ENCODE measurements at regions not wholly inside any gene's neighbourhood (a gene's known extent, or its start where the extent isn't known, plus 50 kb on each side); places are given as distances from the start of the nearest gene placed in this dataset.
"Not testable (repeated sequence)": the region's sequence is repeated elsewhere in the genome, so short reads cannot be mapped to it uniquely, and the experiment has no call there.

- TF ChIP-seq CREB3 (tag; conservative IDR thresholded peaks at IDR 0.05; ENCODE audit: low read depth) (no peak), SIRT6 (IDR thresholded peaks at IDR 0.05; ENCODE audit: low read depth, low read length) (no peak)
These were observed 64.5 kb upstream of the PLPPR5 start (continued) for GRCh38 chr1:99069146-99069545.

GRCh38 chr1:99078529-99078928, 73.9 kb upstream of the PLPPR5 start:
- H3K79me2 ChIP-seq (ENCODE audit: control insufficient read depth, insufficient read depth, low read length); H2AFZ ChIP-seq (ENCODE audit: low read depth, low read length); CTCF ChIA-PET (ENCODE audit: low intra/inter-chr PET ratio); BruUV-seq (replicated peaks); H3K4me2 ChIP-seq (ENCODE audit: insufficient read depth, low read length); H4K20me1 ChIP-seq (replicated peaks; ENCODE audit: control insufficient read depth, insufficient read depth, low read length); POLR2A ChIA-PET; H3K4me1 ChIP-seq (replicated peaks in 1 of 2; ENCODE audit: control insufficient read depth in 2 of 2, insufficient read depth in 2 of 2, low read length in 2 of 2); H3K9me3 ChIP-seq (replicated peaks; ENCODE audit: control insufficient read depth, insufficient read depth, low read depth, low read length); H3K9ac ChIP-seq (ENCODE audit: insufficient read depth in 1 of 2, low read depth in 2 of 2, low read length in 2 of 2); ATAC-seq; in situ Hi-C loops (cut with MboI); H3K9me1 ChIP-seq (ENCODE audit: control insufficient read depth, insufficient read depth, low read length); H3K36me3 ChIP-seq (ENCODE audit: control insufficient read depth, insufficient read depth, low read length); DNase-seq (ENCODE audit: extremely low read depth in 1 of 4, low spot score in 3 of 4); FAIRE-seq; intact Hi-C loops (cut with micrococcal nuclease); H3K4me3 ChIP-seq; H3K27me3 ChIP-seq (ENCODE audit: control insufficient read depth in 2 of 2, insufficient read depth in 2 of 2, low read length in 2 of 2); H3K27ac ChIP-seq (ENCODE audit: extremely low read depth, low read depth, low read length): not testable (repeated sequence)
- WGBS (ENCODE audit: insufficient coverage, low coverage, missing lambda C conversion rate) = 3% methylated on average over 24 of the region's 31 CpGs

GRCh38 chr1:99082366-99082765, 77.7 kb upstream of the PLPPR5 start:
- no peak for DNase-seq (ENCODE audit: extremely low read depth in 1 of 4, low spot score in 3 of 4)
- in situ Hi-C loops (cut with MboI) (no loop called here), intact Hi-C loops (cut with micrococcal nuclease) (no loop called here)
- Histone ChIP-seq H3K9me1 (ENCODE audit: control insufficient read depth, insufficient read depth, low read length) (no peaks in the 10 kb centered on the region), H4K20me1 (replicated peaks; ENCODE audit: control insufficient read depth, insufficient read depth, low read length) (no peaks in the 10 kb centered on the region), H3K4me1 (replicated peaks in 1 of 2; ENCODE audit: control insufficient read depth in 2 of 2, insufficient read depth in 2 of 2, low read length in 2 of 2) (no peaks in the 10 kb centered on the region), H3K9ac (ENCODE audit: insufficient read depth in 1 of 2, low read depth in 2 of 2, low read length in 2 of 2) (no peak overlapping the region), H2AFZ (ENCODE audit: low read depth, low read length) (no peak overlapping the region), H3K79me2 (ENCODE audit: control insufficient read depth, insufficient read depth, low read length) (no peaks in the 10 kb centered on the region), H3K4me3 (no peak overlapping the region), H3K4me2 (ENCODE audit: insufficient read depth, low read length) (no peak overlapping the region), H3K27ac (ENCODE audit: extremely low read depth, low read depth, low read length) (no peak overlapping the region), H3K36me3 (ENCODE audit: control insufficient read depth, insufficient read depth, low read length) (no peaks in the 10 kb centered on the region), H3K9me3 (replicated peaks; ENCODE audit: control insufficient read depth, insufficient read depth, low read depth, low read length) (no peaks in the 10 kb centered on the region), H3K27me3 (ENCODE audit: control insufficient read depth in 2 of 2, insufficient read depth in 2 of 2, low read length in 2 of 2) (no peaks in the 10 kb centered on the region)
- no peak for ATAC-seq
- ChIA-PET POLR2A (no interaction called here), CTCF (ENCODE audit: low intra/inter-chr PET ratio) (no interaction called here)
- BruUV-seq (replicated peaks) = no TSS peak
- 0% methylated on average over 2 of the region's 2 CpGs for WGBS (ENCODE audit: insufficient coverage, low coverage, missing lambda C conversion rate)
- no peak for FAIRE-seq

All from K562 (cell line).